LNCAP (cell line): ENCODE measurements at regions not wholly inside any gene's neighbourhood (a gene's known extent, or its start where the extent isn't known, plus 50 kb on each side); places are given as distances from the start of the nearest gene placed in this dataset.

Experiments
- TF ChIP-seq, protein P1 (sequence below): fragments of 450-650 bp; IDR thresholded peaks from 2 replicates; pipeline ENCODE4 v1.5.1; 2017; ENCODE audit warnings: mild to moderate bottlenecking

DNA sequence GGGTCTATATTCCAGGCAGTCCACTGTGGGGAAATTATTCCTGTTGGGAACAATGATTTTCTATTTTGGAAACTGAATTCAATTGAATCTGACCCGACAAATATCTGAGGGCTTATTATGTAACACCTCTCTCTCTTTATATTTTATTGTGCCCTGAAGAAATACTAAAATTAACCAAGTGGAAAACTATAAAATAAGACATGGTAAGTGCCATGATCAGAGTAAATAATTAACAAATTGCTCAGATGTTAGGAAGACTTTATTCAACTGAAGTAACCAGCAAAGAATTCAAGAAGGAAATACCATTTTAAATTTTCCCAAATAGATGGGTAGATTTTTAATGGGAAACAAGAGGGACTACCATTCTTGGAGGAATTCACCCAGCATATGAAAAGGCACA, 632.9 kb downstream of the MAFB start:
- TF ChIP-seq, protein P1, sequence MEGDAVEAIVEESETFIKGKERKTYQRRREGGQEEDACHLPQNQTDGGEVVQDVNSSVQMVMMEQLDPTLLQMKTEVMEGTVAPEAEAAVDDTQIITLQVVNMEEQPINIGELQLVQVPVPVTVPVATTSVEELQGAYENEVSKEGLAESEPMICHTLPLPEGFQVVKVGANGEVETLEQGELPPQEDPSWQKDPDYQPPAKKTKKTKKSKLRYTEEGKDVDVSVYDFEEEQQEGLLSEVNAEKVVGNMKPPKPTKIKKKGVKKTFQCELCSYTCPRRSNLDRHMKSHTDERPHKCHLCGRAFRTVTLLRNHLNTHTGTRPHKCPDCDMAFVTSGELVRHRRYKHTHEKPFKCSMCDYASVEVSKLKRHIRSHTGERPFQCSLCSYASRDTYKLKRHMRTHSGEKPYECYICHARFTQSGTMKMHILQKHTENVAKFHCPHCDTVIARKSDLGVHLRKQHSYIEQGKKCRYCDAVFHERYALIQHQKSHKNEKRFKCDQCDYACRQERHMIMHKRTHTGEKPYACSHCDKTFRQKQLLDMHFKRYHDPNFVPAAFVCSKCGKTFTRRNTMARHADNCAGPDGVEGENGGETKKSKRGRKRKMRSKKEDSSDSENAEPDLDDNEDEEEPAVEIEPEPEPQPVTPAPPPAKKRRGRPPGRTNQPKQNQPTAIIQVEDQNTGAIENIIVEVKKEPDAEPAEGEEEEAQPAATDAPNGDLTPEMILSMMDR, result no peak

- TF ChIP-seq, protein P1, result no peak
These were observed 633.3 kb downstream of the MAFB start for GRCh38 chr20:40055711-40056110.

DNA sequence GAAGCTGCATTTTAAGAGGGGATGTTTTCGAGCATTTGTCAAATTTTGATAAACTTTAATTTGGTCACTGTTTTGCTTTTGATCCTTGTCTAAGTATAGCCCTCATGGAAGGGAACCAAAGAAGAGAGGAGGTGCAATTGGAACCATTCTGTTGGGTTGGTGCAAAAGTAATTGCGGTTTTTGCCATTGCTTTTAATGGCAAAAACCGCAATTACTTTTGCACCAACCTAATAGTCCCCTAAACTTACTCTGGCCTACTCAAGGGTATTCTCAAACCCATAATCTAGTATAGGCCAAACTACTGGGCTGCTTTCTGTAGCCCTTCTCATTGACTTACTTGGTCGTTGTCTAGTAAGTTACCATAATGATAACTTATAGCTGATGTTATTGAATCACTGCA, 634.7 kb downstream of the MAFB start:
- TF ChIP-seq, protein P1, result no peak

- TF ChIP-seq, protein P1, result no peak
These were observed 638.4 kb downstream of the MAFB start for GRCh38 chr20:40050596-40050995.

DNA sequence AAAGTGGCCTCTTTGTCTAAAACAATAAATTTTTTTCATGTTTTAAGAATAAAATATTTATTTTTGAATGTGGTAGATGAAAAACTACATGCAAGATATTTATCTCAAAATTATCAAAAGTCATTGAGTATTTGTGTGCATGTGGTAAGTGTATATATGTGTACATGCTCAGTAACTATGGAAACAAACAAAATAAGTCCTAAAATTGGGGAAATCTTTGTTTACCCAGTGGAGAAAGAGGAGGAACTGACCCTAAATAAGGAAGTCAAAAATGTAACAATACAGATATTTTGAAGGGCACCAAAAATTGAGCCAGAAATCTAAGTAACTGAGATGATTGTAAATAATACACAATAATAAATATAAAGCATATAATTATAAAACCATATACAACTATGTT, 639.2 kb downstream of the MAFB start:
- TF ChIP-seq, protein P1, result no peak

DNA sequence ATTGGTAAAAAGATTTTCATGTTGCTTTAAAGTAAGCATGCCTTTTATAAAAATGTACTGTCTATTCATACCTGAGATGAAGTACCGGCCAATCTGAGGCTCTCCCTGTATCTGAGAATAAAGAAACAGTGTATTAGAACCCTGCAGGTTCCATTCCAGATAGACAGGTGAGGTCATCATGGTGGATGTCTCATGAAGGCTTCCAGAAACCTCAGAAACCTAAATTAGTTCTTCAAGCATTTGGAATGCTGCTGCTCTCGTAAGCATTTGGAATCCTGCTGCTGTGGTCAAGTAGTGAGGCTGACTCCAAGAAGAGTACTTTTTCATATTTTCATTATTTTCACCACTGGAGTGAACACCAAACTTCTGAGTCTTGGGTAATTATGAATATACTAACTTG, 642.3 kb downstream of the MAFB start:
- TF ChIP-seq, protein P1, result no peak

- TF ChIP-seq, protein P1, result no peak
These were observed 651.5 kb downstream of the MAFB start for GRCh38 chr20:40037511-40037910.

- TF ChIP-seq, protein P1, result no peak
These were observed 659.4 kb downstream of the MAFB start for GRCh38 chr20:40029589-40029988.
